Dendritic cell treated with granulocyte-macrophage colony-stimulating factor and Interleukin-4, amounts not matched to agents 40 ng/mL and 50 ng/mL, for 4 days (primary cell): ENCODE measurements at regions not wholly inside any gene's neighbourhood (a gene's known extent, or its start where the extent isn't known, plus 50 kb on each side); places are given as distances from the start of the nearest gene placed in this dataset.

Experiments
- H3K27ac Mint-ChIP-seq: one replicate; pipeline ENCODE4 v1.8.0; 2022; ENCODE audit warnings: mild to moderate bottlenecking, mixed read lengths
- H3K27me3 Mint-ChIP-seq: one replicate; pipeline ENCODE4 v1.8.0; 2022; ENCODE audit warnings: mild to moderate bottlenecking, mixed read lengths
- H3K36me3 Mint-ChIP-seq: one replicate; pipeline ENCODE4 v1.8.0; 2022; ENCODE audit warnings: low read depth, mixed read lengths
- H3K4me1 Mint-ChIP-seq: one replicate; pipeline ENCODE4 v1.8.0; 2022; ENCODE audit warnings: low read depth, mixed read lengths
- H3K4me3 Mint-ChIP-seq: one replicate; pipeline ENCODE4 v1.8.0; 2022; ENCODE audit warnings: mild to moderate bottlenecking, moderate library complexity, mixed read lengths
- H3K9me3 Mint-ChIP-seq: one replicate; pipeline ENCODE4 v1.8.0; 2022; ENCODE audit warnings: mixed read lengths
- intact Hi-C: fragments of 100-400 bp; cut with micrococcal nuclease; formaldehyde crosslinking; loops from one replicate; pipeline ENCODE4 v1.15.0; 2022

- no peaks in the 10 kb centered on the region for H3K36me3 Mint-ChIP-seq
- H3K4me1 Mint-ChIP-seq: no peaks in the 10 kb centered on the region
- no peaks in the 10 kb centered on the region for H3K9me3 Mint-ChIP-seq
- intact Hi-C loops: no loop called here
- no peak overlapping the region for H3K27ac Mint-ChIP-seq
- H3K27me3 Mint-ChIP-seq: no peaks in the 10 kb centered on the region
- H3K4me3 Mint-ChIP-seq: no peak overlapping the region
Observed at GRCh38 chr2:122174061-122174460, 418.6 kb downstream of the TSN start.

GRCh38 chr2:122179492-122180165 lies 424.2 kb downstream of the TSN start:
- Mint-ChIP-seq H3K27ac (no peak overlapping the region), H3K4me1 (no peaks in the 10 kb centered on the region), H3K36me3 (no peaks in the 10 kb centered on the region), H3K4me3 (no peak overlapping the region), H3K9me3 (no peaks in the 10 kb centered on the region), H3K27me3 (no peaks in the 10 kb centered on the region)
- intact Hi-C loops: no loop called here

GRCh38 chr2:122180972-122181371 lies 425.5 kb downstream of the TSN start:
- no peaks in the 10 kb centered on the region for H3K9me3 Mint-ChIP-seq
- H3K27me3 Mint-ChIP-seq: no peaks in the 10 kb centered on the region
- no peaks in the 10 kb centered on the region for H3K4me1 Mint-ChIP-seq
- no peak overlapping the region for H3K4me3 Mint-ChIP-seq
- intact Hi-C loops: no loop called here
- no peak overlapping the region for H3K27ac Mint-ChIP-seq
- no peaks in the 10 kb centered on the region for H3K36me3 Mint-ChIP-seq

GRCh38 chr2:122182616-122183355 lies 427.3 kb downstream of the TSN start:
- intact Hi-C loops: no loop called here

GRCh38 chr2:122183890-122184289 lies 428.4 kb downstream of the TSN start:
- H3K9me3 Mint-ChIP-seq: no peaks in the 10 kb centered on the region
- no peaks in the 10 kb centered on the region for H3K36me3 Mint-ChIP-seq
- intact Hi-C loops: no loop called here
- no peak overlapping the region for H3K4me3 Mint-ChIP-seq
- H3K27me3 Mint-ChIP-seq: no peaks in the 10 kb centered on the region
- no peak overlapping the region for H3K27ac Mint-ChIP-seq
- H3K4me1 Mint-ChIP-seq: peaks cover 8% of the 10 kb centered on the region

More at GRCh38 chr2:122182616-122183355, 427.3 kb downstream of the TSN start:
- H3K9me3 Mint-ChIP-seq: no peaks in the 10 kb centered on the region
- H3K4me3 Mint-ChIP-seq: no peak overlapping the region
- no peak overlapping the region for H3K27ac Mint-ChIP-seq
- H3K4me1 Mint-ChIP-seq: peaks cover 8% of the 10 kb centered on the region
- H3K36me3 Mint-ChIP-seq: no peaks in the 10 kb centered on the region
- no peaks in the 10 kb centered on the region for H3K27me3 Mint-ChIP-seq

- Mint-ChIP-seq H3K27ac (no peak overlapping the region), H3K9me3 (no peaks in the 10 kb centered on the region), H3K27me3 (no peaks in the 10 kb centered on the region), H3K36me3 (no peaks in the 10 kb centered on the region), H3K4me1 (peaks cover 8% of the 10 kb centered on the region), H3K4me3 (no peak overlapping the region)
- intact Hi-C loops: no loop called here
Observed at GRCh38 chr2:122186761-122187222, 431.3 kb downstream of the TSN start.

GRCh38 chr2:122191331-122191730 lies 435.9 kb downstream of the TSN start:
- Mint-ChIP-seq H3K4me1 (peaks cover 8% of the 10 kb centered on the region), H3K27me3 (no peaks in the 10 kb centered on the region), H3K4me3 (no peak overlapping the region), H3K9me3 (no peaks in the 10 kb centered on the region), H3K36me3 (no peaks in the 10 kb centered on the region), H3K27ac (no peak overlapping the region)
- intact Hi-C loops: no loop called here

GRCh38 chr2:122193622-122194021 lies 438.2 kb downstream of the TSN start:
- H3K9me3 Mint-ChIP-seq: no peaks in the 10 kb centered on the region
- no peak overlapping the region for H3K4me3 Mint-ChIP-seq
- no peaks in the 10 kb centered on the region for H3K36me3 Mint-ChIP-seq
- no peaks in the 10 kb centered on the region for H3K27me3 Mint-ChIP-seq
- H3K4me1 Mint-ChIP-seq: no peaks in the 10 kb centered on the region
- H3K27ac Mint-ChIP-seq: no peak overlapping the region
- intact Hi-C loops: no loop called here

- Mint-ChIP-seq H3K4me3 (no peak overlapping the region), H3K36me3 (no peaks in the 10 kb centered on the region), H3K9me3 (no peaks in the 10 kb centered on the region), H3K27me3 (no peaks in the 10 kb centered on the region), H3K4me1 (no peaks in the 10 kb centered on the region), H3K27ac (no peak overlapping the region)
- intact Hi-C loops: no loop called here
Observed at GRCh38 chr2:122194546-122194945, 439.1 kb downstream of the TSN start.

- intact Hi-C loops: no loop called here
- Mint-ChIP-seq H3K36me3 (no peaks in the 10 kb centered on the region), H3K27me3 (no peaks in the 10 kb centered on the region), H3K4me3 (no peak overlapping the region), H3K27ac (no peak overlapping the region), H3K9me3 (no peaks in the 10 kb centered on the region), H3K4me1 (no peaks in the 10 kb centered on the region)
Observed at GRCh38 chr2:122203523-122203922, 448.1 kb downstream of the TSN start.

- H3K27ac Mint-ChIP-seq: no peak overlapping the region
- intact Hi-C loops: no loop called here
- H3K4me3 Mint-ChIP-seq: no peak overlapping the region
- H3K4me1 Mint-ChIP-seq: no peaks in the 10 kb centered on the region
- H3K9me3 Mint-ChIP-seq: no peaks in the 10 kb centered on the region
- no peaks in the 10 kb centered on the region for H3K27me3 Mint-ChIP-seq
- no peaks in the 10 kb centered on the region for H3K36me3 Mint-ChIP-seq
Observed at GRCh38 chr2:122205641-122206040, 450.2 kb downstream of the TSN start.

GRCh38 chr2:122206101-122206500 lies 450.6 kb downstream of the TSN start:
- no peaks in the 10 kb centered on the region for H3K4me1 Mint-ChIP-seq
- no peak overlapping the region for H3K4me3 Mint-ChIP-seq
- no peaks in the 10 kb centered on the region for H3K27me3 Mint-ChIP-seq
- intact Hi-C loops: no loop called here
- H3K27ac Mint-ChIP-seq: no peak overlapping the region
- no peaks in the 10 kb centered on the region for H3K36me3 Mint-ChIP-seq
- H3K9me3 Mint-ChIP-seq: no peaks in the 10 kb centered on the region

- Mint-ChIP-seq H3K4me3 (no peak overlapping the region), H3K27me3 (no peaks in the 10 kb centered on the region), H3K27ac (no peak overlapping the region), H3K9me3 (no peaks in the 10 kb centered on the region), H3K36me3 (no peaks in the 10 kb centered on the region), H3K4me1 (no peaks in the 10 kb centered on the region)
- intact Hi-C loops: no loop called here
Observed at GRCh38 chr2:122209377-122209776, 453.9 kb downstream of the TSN start.

GRCh38 chr2:122210065-122210464 lies 454.6 kb downstream of the TSN start:
- Mint-ChIP-seq H3K36me3 (no peaks in the 10 kb centered on the region), H3K4me3 (no peak overlapping the region), H3K27me3 (no peaks in the 10 kb centered on the region), H3K4me1 (no peaks in the 10 kb centered on the region), H3K27ac (no peak overlapping the region), H3K9me3 (no peaks in the 10 kb centered on the region)
- intact Hi-C loops: no loop called here
